HG03064 (cell line): ENCODE measurements at regions not wholly inside any gene's neighbourhood (a gene's known extent, or its start where the extent isn't known, plus 50 kb on each side); places are given as distances from the start of the nearest gene placed in this dataset.
"Not testable (repeated sequence)": the region's sequence is repeated elsewhere in the genome, so short reads cannot be mapped to it uniquely, and the experiment has no call there.

Experiments used
- ATAC-seq: cut with Tn5 transposase; IDR thresholded peaks from one replicate; pipeline ENCODE4 v1.9.1; 2021; ENCODE audit warnings: low read depth; ENCODE audit not compliant: unreplicated experiment

DNA sequence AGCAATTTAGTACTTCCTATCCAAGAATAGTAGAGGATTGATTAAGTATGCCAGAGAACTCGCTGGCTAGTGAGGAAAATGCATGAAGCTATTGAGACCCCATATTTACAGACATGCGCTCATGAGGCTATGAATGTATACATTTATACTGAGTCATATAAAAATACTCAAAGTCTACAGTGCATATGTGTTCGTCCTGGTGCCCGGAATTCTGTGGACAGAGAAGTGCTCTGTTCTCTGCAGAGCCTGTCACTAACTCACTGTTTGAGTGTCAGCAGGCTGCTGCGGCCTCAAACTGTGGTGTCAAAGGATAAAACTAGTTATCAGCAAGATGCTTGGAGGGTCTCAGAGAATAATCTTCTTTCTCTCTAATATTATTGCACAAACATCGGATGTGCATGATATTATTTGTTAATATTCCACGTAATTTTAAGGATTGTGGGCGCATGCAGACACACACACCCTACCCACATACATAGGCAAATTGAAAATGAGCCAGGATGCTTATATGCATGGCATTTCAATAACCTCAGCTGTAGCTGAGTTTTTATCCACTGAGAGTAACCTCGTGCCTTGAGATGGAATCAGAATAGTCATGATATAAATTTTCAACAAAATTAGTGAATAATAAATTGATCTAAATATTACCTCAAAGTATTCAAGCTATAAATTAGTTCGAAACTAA lies 50.0 kb upstream of the TSC22D2 start:
- ATAC-seq = no peak

DNA sequence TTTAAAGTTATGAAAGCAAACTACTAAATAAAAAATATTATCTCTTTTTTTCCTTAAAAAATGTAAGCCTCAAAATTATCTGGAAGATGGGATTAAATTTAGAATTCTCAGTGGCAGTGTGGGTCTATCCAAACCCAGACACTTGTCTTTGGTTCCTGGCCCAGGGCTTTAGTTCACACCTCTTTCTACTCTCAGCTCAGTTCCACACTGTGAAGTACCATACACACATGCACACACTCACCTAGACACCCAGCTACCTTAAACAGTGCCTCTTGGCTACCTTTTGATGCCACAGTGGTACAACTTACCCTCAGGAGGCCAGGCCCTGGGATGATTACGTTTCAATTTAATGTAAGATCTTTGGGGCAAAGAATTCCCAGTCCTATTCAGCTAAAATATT lies 51.0 kb upstream of the TSC22D2 start:
- no peak for ATAC-seq

DNA sequence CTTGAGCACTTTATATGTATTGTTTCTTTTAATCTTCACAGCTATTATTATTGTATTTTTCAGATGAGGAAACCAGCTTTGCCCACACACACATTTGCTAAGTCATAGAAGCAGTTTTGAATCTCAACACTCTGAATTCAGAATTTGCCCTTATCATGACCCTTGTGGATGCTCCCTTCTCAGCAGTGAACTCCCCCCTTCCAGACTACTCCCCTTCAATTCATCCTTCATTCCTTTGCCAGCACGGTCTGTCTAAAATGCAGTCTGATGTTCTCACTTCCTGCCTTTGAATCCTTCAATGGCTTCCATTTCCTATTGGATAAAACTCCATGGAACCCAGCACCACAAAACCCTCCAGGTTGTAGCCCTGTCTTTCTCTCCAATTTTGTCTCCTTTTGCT lies 52.5 kb upstream of the TSC22D2 start:
- no peak for ATAC-seq

DNA sequence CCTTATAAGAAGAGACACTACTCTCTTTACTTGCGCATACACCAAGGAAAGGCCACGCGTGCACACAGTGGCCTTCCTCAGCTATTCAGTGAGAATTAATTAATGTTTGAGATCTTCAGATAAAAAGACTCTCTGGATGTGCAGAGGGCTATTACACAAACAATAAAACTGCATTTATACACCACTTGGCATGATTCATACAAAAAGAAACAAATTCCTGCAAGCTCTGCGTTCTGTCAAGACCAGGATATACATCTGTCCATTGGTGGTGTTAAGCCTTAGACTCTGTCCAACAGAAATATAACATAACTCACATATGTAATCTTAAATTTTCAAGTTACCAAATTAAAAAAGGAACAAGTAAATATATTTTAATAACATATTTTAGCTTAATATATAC lies 55.2 kb upstream of the TSC22D2 start:
- ATAC-seq = no peak

DNA sequence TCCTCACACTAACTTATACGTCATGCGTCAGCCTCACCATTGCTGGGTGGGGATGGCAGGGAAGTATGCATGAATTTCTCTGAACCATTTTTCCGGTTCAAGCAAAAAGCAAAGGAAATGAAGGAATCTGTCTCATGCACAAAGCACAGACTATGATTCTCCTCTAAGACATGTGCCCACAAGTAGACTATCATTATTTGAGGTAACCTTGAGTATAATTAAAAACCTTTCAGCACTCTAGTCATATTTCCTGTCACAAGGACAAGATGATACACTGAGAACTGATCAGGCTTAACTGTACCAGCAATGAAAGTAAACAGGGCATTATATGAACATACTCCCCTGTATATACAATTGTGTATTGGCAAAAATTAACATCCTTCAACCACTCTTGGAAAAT lies 56.7 kb upstream of the TSC22D2 start:
- ATAC-seq = no peak

DNA sequence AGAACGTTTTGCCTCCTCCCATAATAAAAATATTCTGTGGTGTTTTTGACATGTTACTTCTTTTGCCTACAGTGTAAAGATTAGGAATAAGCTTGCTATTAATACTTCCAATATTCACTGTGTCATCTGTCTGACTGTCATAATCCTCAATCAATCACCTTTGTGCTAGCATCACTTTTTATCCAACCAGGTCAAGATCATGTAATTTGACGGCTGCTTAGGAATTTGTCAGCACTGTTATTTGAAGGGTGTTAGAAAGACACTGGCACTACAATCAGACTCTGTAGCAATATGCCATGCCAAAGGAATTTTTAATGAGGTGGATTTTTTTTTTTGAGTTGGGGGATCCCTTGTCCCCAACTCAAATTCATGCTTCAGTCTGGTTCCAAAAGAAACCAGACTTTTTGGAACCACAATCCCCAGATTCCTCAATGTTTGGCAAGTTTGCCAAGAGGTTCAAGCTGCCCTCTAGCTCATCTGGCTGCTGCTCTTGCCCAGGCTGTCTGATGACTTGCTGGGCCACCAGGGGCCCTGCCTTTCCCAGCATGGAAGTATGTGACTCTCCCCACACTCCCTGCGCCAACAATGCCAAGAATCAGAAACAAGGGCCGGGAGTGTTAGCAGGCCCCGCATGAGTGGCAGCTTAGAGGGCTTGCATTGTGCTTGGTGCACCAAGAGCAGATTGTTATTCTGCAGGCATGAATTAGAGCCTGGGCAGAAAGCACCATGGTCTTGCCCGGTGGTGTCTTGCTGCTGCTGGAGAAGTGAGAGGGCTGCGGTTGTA lies 58.6 kb upstream of the TSC22D2 start:
- no peak for ATAC-seq

DNA sequence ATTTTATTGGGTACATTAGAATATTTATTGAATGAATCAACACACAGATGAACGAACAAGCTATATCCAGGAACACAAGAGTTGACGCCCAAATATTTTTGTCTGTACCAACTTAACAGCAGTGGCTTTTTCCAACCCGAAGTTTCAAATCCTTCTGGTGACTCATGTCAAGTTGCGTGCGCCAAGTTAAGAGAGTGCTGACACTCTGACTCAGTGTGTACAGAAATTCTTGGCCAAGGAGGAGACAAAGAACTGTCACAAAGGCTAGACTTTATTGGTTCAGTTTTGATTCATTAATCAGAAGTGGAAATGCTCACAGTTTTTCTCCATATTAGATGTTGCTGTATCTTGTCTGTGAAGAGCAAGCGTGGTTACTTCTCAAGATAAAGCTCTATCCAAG lies 59.6 kb upstream of the TSC22D2 start:
- no peak for ATAC-seq

DNA sequence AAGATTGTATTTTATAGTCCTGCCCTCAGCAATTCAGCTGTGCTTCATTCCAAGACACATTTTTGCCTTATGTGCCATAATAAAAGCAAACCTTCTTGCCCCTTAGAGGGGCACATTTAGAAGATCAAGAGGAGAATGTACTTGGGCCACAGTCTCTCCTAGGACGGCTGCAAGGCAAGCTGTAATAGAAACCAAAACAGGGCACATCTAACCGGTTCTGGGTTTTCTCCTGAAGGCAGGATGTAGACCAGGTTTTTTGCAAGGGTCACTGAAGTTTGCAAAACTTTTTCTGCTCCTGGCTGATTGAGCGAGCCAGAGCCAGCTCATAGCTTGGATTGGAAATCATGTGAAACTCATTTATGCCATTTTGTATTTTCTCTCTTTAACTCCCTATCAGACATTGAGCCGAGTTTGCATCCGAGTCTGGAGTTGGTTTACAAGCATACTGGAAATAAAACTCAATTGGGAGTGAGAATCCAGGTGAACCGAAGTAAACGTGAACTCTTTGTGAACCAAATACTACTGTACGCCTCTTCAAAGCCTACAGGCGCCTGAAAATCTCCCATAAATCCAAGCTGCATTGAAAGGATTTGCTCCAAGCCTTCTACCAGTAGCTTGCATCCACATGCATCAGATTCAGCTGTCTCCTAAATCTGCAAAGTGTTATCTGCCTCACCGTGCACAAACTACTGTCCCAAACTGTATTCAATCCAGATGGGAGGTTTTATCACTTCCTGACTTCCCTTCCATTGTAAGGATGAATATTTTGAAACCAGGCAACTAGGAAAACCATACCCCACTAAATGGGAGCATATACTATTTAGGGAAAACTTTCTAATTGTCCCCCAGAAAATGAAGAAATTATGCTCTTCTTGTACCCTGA lies 60.9 kb upstream of the TSC22D2 start:
- ATAC-seq = no peak

DNA sequence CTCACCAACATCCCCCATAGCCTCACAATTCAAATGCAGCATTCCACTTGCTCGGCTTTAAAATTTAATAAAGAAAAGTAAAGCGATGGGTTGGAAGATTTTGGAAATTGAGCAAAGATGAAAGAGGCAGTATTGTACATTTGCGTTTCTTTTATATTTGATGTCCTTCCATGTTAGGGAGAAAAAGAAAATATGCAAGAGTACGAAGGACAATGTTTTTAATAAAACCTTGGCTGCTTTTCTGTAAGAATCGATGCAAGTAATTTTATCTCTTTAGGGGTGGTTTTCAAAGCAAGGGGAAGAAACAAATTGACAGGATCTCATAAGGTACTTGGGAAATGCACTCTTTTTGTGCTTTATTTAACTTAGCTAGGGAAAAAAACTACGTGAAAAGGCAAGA lies 61.8 kb upstream of the TSC22D2 start:
- no peak for ATAC-seq

DNA sequence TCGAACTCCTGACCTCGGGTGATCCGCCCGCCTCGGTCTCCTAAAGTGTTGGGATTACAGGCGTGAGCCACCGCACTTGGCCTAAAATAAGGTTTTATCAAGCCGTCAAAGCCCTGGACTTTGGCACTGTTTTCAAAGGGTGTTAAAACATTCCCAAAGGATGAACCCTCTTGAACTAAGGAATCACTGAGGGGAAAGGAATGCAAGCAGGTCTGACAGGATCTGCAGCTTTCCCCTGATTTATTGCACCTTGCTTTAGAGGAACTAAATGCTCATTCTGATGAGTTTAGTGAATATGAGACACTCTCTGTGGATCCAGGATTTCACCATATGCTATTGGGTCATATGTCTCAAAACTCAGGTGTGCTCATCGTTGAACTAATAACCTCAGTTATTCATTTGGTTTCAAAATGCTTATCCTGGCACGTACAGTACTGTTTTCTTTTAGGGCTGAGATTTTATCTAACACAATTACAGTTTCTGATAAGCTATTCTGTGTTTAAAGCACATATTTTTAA lies 63.0 kb upstream of the TSC22D2 start:
- ATAC-seq = no peak

DNA sequence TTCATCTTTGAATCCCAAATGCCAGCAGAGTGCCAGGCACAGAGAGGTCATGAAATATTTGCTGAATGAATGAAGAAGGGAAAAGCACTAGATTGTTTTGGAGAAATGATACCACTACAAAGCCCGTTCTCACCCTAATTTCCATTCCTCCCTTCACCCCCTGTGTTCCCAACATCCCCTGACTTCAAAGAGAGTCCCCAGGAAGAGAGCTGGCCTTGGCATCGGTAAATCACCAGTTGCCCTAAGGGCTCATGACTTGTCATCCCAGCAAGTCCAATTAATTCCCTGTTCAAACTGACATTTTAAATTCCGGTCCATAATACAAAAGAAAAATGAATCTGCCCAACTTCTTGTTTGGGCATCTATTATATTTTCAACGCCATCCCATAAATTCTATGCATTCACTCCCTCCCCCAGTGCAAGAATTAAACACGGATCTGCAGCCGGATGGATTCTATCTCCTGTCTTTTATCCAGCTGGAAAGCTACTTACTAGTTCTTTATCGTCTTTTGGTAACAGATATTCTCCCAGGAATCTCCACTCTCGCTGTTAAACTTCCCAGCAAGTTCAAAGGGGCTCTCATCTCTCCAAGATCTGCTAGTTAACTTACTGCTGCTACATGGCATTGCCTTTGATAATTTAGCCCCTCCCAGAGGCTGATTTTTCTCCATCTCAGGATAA lies 63.9 kb upstream of the TSC22D2 start:
- no peak for ATAC-seq

DNA sequence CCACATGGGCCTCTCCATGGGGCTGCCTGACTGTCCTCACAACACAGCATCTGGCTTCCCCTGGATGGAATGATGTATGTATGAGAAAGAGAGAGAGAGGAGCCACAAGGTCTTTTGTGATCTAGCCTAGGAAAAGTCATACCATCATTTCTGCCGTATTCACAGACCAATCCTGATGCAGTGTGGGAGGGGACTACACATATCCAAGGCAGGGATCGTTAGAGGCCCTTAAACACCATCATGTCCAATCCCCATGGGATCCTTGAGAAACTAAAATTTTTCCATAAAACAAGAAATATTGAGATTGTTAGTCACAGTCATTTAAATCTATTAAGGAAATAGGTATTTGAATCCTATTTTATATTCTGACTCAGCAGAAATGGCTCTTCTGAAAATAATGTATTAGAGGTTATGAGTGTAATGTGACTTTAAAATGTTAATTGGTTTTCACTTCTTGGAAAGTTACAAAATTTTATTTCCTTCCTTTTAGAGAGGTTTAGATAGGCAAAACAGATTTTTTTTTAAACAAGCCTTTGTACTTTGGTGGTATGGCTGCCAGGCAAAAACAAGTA lies 65.1 kb upstream of the TSC22D2 start:
- ATAC-seq = no peak

DNA sequence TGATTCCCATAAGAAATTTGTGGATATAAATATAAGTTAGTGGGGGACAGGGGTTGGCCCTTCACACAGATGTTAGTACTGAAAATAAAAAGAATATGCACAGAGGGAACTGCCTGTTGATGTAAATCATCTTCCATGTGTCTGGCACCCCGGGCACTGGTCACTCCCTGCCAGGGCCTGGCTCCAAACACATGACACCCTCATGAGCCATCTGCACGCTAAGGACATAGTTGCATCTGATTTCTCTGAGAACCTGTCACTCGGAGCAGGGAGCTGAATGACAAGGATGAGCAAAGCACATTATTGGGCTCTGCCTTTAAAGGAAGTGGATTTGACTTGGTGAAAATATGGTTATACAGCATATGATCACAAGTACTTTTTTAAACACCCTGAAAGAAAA lies 66.2 kb upstream of the TSC22D2 start:
- no peak for ATAC-seq

DNA sequence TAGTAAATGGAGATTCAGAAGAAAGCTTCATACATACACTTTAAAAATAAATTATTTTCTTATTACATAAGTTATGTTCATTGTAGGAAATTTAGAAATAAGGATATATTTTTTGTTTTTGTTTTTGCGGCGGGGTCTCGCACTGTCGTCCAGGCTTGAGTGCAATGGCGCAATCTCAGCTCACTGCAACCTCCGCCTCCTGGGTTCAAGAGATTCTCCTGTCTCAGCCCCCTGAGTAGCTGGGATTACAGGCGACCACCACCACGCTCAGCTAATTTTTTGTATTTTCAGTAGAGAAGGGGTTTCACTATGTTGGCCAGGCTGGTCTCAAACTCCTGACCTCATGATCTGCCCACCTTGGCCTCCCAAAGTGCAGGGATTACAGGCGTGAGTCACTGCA lies 71.7 kb upstream of the TSC22D2 start:
- ATAC-seq = not testable (repeated sequence)

DNA sequence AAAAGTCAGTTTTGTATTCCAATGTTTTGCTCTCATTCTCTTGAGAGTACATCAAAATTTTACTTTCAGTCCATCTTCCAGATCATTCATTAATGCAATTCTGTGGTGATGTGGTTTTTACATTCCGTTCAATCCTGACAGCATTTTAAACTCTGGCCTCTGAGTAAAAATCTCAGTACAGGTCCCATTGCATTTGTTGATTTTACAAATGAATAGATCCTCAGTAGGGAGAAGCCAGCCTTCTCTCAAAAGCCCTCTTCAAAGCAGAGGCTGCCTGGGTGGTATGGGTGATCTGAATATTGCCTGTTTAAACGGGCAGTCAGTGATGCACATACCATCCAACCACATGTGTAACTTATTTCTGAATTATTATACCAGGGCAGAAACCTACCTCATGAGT lies 72.5 kb upstream of the TSC22D2 start:
- no peak for ATAC-seq

DNA sequence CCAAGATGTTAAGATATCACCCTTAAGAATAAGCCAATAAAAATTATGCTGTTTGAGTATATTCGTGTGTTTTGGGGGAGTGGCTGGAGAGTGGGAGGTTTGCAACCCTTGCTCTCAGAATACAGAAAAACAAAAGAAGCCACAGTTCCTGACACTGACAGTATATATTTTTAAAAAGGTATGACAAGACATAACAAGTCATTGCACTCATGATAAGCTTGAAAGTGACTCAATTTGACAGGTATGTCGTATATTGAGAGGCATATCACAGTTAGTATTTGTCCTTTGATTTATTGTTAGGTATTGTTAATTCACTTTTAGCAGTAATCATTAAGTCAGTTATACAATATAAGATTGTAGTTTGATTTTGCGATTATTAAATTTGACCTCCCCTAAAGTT lies 73.1 kb upstream of the TSC22D2 start:
- ATAC-seq = no peak

DNA sequence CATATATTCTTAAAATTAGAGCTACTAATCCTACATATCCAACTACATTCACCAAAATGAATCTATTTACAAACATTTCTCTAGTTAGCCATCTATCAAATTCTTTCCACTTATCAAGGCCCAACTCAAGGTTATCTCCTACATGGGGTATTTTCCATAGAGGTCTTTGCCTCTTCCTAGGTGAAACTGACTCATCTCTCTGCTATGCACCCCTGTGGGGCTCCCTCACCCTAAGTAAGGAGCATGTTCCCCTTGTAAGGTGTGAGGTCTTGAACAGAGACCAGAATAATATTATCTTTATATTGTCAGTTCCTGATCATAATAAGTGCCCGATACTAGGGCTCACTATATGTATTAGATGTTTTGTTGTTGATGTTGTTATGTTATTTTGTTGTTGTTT lies 74.6 kb upstream of the TSC22D2 start:
- ATAC-seq = no peak

DNA sequence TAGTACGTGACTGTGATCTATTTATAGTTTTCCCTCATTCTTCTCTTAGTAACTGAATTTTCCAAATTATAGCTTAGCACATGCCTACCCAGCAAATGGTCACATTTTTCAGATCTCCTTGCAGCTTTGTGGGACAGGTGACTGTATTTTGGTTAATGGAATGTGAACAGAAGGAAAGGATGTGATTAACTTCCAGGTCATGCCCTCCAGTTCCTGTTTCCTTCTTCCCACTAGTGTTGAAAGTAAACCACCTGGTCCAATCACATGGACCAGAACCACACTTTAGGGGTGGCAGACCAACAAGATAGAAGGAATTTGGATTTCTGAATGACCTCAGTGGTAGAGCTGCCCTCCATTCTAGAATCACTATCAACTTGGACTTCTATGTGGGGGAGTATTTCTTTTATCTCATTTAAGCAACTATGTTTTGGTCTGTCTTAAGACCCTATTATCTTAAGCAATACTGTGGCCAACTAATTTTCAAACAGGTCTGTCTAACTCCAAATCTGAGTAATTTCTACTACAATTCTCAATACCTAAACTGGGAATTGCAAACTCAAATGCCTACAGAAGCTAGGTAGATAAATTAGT lies 76.0 kb upstream of the TSC22D2 start:
- no peak for ATAC-seq

DNA sequence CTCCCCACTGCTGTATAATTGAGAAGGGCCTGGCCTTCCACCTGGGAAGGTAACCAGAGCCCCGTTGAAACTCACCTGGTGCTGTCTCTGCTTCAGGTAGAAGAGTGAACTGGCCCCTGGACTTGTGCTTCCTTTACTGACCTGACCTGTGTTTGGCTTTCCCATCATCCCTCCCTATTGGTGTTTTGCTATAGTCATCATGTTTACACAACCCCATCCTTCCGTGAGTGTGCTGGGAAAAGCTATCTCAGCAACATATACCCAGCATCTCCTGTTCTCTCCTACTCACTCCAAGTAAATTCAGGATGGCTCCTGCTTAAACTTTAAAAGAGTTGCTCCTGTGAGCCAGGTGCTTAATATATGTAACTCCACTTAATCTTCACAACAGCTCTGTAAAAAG lies 77.2 kb upstream of the TSC22D2 start:
- no peak for ATAC-seq

DNA sequence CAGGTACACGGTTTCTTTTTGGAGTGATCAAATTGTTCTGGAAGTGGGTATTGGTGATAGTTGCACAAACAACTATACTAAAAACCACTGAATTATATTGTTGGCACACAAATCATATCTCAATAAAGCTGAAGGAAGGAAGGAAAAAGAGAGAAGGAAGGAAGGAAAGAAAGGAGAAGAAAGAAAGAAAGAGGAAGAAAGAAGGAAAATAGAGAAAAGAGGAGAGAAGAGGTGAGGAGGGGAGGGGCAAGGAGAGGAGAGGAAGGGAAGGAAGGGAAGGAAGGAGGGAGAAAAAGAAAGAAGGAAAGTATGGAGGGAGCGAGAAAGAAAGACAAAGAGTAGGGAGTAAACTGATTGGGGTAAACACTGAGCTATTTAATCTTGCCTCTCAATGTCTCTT lies 77.9 kb upstream of the TSC22D2 start:
- no peak for ATAC-seq
